CMK (cell line): ENCODE measurements at regions not wholly inside any gene's neighbourhood (a gene's known extent, or its start where the extent isn't known, plus 50 kb on each side); places are given as distances from the start of the nearest gene placed in this dataset.
"Not testable (repeated sequence)": the region's sequence is repeated elsewhere in the genome, so short reads cannot be mapped to it uniquely, and the experiment has no call there.

Experiments
- DNase-seq: peaks from one replicate; pipeline ENCODE4 v3.0.0-alpha.2; 2010; ENCODE audit warnings: low read depth

DNA sequence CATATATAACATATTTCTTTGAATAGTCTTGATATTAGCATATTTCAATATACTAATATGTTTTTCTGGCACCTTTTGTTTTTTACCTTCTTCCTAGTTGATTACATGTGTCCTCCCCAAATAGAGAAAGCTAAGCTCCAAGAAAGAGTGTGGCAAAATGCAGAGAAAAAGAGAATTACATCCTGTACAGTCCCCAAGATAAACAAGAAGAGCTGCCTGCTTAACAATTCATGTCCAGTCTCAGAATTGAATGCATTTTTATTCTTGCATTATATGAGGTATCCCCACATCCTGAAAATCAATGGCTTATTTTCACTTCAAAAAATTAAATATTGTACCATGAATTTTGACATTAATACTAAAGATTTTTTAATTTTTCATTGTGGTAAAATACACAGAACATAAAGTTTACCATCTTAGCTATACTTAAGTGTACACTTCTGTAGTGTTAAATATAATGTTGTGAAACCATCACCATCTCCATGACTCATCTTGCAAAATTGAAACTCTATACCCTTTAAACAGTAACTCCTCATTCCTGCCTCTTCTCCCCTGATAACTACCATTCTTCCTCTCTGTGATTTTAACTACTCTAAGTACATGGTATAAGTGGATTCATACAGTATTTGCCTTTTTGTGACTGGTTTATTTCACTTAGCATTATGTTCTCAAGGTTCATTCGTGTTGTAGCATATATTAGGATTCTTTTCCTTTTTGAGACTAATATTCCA is 490.3 kb downstream of the COL12A1 start:
- DNase-seq, result no peak

DNA sequence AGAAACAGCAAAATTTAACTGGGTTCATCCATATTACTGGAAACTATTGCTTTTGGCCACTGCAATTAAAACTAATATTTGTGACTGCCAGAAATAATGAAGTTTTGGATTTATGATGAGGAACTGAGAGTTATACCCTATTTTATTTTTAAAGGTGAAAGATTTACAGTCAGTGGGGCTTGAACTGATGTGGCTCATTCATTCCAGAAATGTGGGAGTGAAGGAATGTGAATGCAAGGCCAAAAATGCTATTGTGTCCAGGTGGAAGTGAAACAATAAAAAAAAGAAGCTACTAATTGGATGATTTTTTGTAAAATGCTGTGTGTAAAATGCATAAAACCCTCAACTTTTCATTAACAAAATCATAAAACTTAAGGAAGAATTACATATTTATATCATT is 491.9 kb downstream of the COL12A1 start:
- DNase-seq, result no peak

DNA sequence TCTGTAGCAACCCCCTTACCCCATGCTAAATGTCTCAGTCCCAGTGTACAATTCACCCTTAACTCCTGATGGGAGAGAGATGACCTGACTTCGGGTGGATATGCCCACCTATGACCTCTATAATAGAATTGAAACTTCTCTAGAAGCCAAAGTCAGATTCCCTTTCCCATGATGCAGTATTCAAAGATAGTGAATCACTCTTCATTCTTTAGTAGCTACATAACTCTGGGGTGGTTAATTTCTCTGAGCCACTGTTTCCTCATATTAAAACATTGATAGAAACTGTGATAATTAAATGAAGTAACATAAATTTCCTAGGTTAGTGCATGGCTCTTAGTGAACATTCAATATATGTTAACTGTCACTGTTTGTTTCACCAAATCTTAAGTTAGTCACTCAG is 500.4 kb downstream of the COL12A1 start:
- no peak for DNase-seq

DNA sequence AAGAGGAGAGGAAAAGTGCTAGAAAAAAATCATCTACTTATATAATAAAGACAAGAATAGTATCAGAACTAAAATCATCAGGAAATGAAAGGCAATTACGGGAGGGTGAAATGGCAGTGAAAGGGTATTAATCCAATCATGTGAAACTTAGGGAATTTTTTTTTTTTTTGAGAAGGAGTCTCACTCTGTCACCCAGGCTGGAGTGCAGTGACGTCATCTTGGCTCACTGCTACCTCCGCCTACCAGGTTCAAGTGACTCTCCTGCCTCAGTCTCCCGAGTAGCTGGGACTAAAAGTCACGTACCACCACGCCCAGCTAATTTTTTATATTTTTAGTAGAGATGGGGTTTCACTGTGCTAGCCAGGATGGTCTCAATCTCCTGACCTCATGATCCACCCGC is 501.3 kb downstream of the COL12A1 start:
- DNase-seq, result not testable (repeated sequence)

DNA sequence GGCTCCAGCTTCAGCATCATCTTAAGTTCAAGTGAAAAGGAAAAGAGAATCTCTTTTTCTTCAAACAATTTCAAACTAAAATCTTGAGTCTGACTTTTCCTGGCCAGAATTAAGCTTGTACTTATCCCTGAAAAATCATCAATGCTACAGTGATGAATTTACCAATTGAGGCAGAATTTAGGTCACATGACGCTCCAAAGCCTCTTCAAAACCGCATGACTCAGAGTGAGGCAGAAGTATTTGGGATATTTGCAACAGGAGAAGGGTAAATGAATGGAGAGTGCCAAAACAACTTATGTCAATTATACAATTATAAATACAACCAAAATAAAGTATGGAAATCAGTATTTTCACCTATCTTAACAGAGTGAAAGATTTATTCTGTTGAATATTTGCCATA is 515.5 kb downstream of the COL12A1 start:
- no peak for DNase-seq

DNA sequence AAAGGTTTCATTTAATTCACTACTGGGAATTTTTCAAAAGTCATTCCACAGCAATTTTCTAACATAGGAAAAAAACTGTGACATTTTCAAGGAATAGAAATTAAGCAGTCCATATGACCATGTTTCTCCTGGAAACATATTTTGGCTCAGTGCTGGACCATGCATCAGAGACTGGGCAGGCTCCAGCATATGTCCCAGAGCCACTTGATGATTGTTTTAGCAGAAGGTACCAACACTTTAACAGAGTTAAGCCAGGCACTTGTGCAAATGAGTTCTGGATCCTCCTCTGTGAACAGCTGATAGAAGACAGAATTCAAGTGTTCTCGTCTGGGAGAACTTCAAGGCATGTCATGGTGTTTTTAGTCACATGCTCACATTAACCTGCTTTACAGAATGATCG is 516.3 kb downstream of the COL12A1 start:
- DNase-seq, result no peak

DNA sequence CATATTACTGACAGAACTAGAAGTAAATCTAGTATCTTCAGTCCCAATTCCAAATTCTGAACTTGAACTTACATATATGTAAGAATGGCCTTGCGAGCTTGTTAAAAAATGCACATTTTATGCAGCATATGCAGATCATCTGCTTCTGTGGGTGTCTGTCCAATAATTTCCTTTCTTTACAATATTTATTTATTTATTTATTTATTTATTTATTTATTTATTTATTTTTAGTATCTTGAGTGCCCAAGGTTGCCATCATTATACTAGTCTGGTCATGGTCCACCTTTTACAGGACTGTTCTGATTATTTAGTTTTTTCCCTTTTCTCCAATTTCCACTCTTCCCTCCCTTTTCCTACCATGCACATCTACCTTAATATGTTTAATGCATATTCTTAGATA is 528.4 kb downstream of the COL12A1 start:
- DNase-seq, result no peak

DNA sequence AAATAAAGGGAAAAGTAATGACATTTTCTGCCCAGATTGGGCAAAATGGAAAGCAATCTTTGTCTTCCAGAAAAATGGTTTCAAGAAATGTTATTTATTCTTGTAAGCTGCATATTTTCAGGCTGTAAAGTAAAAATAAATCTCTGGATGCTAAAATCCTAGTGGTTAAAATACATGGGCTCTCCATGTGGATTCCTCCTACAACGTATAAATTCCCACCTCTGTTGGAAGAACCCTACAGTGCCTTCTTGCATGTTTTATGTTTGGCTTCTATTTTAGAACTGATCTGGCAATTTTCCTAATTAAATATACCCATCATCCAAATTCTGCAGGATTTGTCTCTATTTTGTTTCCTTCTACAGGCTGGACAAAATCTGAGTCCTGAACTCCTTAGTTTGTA is 528.9 kb downstream of the COL12A1 start:
- no peak for DNase-seq

DNA sequence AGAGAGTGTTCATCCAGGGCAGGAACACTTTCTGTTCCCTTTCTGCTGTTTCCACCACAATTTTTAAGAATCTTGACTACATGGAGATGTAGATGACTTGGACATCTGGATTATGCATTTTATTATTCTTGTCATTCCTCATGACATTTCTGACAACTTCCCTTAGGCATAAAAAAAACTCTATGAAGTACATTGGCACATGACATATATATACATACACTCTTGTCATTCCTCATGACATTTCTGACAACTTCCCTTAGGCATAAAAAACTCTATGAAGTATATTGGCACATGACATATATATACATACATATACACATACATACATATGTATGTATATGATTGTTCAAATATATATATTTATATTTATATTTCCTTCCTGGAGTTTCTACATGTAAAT is 531.5 kb downstream of the COL12A1 start:
- no peak for DNase-seq

DNA sequence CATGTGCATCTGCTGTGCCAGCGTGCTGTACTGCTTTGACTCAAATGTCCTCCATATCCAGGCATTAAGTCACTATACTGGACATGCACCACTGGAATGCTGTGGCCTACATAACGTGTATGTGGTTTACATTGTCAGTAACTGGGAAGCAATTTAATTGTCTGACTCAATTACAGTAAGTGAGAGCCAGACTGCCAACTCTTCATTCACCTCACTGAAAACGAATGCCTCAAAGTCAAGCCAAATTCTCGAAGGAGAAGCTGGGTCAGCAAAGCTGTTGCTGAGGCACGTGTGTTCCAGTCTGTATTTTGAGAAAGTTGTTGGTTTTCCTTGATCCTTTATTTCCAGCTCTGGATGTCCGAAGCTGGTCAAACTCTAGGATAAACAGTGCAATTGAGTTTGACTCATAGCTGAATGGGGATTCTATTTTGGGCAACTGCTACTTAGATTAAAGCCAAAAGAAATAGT is 534.3 kb downstream of the COL12A1 start:
- DNase-seq, result no peak

DNA sequence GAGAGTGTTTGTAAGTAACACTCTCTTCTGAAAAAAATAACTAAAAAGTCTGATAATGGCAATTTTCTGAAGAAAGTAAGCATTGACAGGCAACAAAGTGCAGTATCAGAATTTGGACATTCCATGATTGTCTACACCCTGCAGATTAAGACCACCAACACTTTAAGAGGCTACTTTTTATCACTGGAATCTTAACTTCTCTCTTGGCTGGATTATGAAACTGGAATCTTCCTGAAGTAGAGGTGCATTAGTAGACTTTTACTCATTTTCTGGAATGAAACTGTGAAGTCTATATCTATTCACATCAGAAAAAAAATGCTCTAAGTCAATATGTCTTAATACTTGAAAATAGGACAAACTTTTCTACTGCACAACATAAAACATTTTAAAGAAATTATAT is 547.5 kb downstream of the COL12A1 start:
- DNase-seq, result no peak

DNA sequence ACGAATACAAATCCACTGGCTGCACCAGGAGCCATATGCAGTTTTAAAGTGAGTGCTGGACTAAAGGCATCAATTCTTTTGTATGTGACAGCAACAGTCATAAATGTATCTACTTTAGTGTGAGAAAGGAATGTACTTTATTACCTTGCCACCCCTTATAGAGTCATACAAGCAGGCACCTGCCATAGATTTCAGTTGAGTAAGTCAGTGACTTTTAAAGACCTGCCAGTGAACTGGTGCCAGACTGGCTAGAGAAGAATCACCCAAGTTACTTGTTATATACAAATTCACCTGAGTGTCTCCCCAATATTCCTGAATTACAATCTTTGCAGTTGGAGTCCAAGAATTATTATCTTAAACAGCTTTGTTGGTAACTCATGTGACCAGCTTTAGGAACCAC is 547.9 kb downstream of the COL12A1 start:
- DNase-seq, result no peak

DNA sequence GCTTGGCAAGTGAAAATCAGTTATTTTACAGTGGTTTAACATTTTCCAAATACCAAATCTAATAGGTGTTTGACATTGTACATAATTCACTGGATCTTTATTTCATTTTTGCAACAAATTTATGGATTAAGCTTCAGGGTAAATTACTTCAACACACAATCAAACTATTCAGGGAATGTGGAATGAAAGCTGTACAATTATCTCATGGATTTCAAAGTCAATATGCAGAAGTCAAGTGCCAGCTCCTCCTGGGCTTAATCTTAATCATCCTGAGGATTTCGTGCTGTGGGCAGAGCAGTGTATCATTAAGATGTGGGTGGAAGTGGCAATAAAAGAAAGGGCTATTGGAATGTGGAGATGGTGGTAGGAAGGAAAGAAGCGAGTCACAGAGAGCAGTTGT is 548.8 kb downstream of the COL12A1 start:
- DNase-seq, result no peak

DNA sequence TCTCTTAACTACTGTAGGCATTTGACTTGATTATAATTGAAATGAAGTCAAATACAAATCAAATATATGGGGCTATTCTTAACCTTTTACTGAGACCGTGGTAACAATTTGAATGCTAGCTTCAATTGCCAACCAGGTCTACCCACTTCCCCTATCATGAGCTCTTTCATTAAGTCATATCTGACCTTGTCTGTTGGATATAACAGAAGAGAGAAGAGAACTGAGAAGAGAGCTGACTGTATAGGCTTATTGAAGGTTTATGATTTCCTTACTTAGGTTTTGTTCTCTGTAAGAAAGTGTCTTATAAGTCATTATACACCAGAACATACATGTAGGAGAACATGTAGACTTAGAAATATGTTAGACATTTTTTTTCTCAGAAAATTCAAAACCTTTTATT is 549.4 kb downstream of the COL12A1 start:
- no peak for DNase-seq

DNA sequence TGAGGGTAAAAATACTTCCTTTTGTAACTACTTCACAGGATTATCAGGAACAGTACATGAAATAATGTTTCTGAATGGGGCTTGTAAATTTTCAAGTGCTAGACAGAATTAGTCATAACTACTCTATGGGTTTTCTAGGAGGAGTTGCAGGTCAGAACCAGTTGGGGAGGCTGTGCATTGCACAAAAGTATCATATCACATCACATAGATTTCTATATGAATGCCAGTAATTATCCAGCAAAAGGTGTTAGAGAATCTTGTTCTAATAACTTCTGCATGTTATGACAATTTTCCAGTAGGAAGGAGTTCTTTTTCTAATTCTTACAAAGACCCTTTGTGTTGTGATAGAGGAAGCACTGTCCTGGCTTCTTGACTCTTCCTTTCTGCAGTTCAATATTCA is 551.6 kb downstream of the COL12A1 start:
- DNase-seq, result no peak

DNA sequence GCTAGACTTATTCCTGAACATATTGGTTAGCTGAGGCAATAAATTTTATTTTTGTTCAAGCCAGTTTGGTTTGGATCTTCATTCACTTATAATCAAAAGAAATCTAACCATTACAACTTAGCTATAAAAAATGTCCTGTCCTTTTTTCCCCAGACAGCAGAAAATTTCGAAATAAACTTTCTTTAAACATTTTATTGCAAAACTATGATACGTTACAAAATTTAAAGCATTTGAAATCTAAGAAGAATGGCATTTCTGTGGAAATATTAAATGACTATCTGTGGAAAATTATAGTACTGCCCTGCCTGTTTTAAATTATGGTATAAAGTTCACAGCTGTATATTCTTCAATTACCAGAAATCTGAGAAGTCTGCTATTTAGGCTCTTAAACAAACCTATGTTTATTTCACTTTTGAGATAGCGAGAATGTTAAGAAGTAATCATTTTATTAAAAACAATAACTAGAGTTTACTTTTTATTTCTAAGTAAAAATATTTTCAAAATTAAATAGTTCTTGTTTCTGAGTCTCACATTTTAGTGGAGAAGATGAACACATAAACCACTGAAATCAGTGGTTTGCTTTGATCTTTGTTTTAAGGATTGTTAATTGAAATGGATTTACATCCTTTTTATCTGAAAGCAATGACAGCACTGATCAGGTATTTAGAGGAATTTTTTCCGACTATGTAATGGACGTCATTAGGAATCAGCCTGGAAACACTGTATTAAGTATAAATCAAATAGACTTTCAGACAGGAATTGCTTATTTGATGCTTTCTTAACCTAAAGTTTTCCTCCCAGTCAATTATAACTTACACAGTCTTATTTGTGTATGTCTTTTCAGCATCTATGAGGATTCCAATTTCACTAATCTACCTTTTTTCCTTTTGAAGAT is 553.7 kb downstream of the COL12A1 start:
- no peak for DNase-seq

DNA sequence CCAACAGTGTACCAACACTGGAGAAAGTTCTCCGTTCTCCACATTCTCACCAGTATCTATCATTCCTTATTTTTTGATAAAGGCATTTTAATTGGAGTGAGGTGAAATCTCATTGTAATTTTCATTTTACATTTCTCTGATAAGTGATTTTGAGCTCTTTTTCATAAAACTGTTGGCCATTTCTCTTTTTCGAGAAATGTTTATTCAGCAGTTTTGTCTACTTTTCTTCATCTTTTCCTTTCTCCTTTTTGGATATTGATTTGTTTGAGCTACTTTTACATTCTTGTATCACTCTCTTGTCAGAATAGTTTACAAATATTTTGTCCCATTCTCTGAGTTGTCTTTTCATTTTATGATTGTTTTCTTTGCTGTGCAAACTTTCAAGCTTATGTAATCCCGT is 555.2 kb downstream of the COL12A1 start:
- DNase-seq, result no peak

DNA sequence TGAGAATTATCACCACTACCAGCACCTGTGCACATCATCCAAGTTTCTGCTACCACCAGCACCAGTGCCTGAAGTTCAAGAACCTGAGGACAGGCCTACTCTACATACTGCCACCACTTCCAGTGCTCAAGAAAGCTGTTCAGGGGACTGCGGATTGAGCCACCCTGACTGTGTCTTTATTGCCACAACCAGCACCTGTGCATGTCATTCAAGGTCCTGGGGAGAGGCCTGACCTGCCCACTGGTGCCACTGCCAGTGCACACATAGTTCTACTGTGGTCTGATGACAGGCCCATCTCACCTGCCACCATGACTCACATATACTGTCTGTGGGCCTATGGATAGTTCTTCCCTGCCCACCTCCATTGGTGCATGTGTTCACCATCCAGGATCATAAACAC is 559.4 kb downstream of the COL12A1 start:
- DNase-seq, result no peak

DNA sequence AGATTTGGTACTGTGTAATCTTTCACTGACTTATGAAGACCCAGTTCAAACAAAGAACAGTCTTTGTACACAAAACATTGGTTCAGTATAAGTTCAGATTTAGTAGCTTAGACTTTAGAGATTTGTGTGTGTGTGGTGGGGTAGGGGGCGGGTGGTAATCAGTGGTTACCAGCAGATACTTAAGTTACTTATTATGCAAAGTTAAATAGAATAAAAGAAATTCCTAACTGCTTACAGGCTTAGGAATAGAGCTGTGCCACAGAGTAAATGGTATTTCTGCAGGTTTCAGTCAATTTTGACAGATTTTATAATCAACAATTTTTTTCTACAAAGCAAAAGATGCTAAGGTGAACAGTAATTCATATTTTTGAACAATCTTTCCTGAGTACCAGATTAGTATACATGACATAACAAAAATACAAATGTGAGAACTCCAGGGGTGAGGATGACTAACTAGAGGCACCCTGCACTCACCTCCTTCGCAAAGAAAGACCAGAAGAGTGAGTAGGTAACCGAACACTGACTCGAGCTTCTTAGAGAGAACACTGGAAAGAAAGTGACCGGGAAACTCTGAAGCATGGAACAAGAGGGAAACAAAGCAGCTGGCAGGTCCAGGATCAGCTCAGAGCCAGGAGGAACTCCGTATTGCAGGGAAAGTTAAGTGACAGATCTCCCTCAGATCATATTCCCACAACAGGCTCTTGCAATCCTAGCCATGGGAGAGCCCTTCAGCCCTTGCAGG is 560.6 kb downstream of the COL12A1 start:
- no peak for DNase-seq

DNA sequence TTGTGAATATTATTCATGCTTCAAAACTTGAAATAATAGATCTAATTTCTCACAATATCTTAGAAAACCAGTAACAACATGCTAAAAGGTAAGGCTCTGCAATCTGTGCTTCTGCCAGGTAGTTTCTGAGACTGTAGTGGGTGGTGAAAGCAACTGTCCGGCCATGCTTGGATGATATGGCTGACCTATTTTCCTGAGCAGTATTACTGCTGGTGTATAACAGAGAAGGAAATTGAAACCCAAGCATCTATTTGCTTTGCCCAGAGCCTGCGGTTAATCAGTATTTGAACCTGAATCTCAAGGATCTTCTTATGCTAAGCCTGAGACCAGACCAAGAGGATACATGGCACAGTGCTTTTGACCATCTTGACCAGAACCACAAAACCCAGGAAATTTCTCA is 563.8 kb downstream of the COL12A1 start:
- no peak for DNase-seq

DNA sequence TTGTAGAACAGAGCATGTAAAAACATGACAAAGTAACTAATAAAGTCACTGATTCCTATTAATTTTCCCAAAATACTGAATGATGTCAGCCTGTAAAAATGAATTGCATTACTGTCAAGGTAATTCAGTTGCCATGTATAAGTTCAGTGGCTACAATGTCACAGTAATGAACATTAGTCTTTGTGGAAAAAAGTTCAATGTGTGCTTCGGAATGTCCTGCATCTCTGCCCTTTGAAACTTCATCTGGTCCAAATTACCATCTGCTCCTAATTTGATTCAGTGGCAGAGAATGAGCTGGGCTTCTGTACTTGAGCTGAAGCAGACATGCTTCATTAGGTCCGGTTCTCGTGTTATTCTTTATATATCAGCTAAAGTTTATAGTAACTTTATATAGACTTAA is 567.4 kb downstream of the COL12A1 start:
- no peak for DNase-seq

DNA sequence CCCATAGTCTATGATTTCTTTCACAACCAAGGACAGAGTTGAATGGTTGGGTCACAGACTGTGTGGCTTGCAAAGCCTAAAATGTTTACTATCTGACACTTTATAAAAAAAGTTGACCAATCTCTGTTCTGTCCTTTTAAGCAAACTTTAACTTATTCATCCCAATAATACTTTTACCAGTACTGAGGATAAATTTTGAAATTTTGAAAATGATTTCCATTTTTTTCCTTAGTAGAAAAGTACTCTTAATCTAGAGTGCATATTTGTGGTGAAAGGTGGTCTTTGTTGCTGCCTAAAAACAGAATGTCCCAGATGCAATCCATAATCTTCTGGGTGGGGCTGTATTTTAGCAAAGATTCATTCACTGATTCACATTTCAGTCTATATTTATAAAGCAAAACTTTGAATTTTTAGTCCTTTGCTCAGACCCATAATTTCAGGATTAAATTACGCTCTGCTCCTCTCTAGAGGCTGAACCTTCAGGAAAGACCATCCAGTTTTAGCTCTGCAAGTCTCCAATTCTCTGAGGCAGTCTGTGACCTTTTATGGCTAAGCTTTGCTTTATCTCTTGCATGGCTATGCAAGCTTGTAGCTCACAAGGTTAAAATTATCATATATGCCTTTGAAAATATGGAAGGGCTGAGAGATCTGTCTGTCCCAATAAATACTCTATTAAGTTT is 573.5 kb downstream of the COL12A1 start:
- DNase-seq, result no peak
